Middle frontal gyrus (tissue), 1 donor: ENCODE measurements at regions not wholly inside any gene's neighbourhood (a gene's known extent, or its start where the extent isn't known, plus 50 kb on each side); places are given as distances from the start of the nearest gene placed in this dataset.
A peak's percentile ranks its signal among the peaks of the same experiment; 100 is the strongest.

ENCODE experiments used
- DNase-seq: peaks from one replicate; pipeline ENCODE4 v3.0.0-alpha.2; 2015; ENCODE audit warnings: low spot score; ENCODE audit errors: extremely low spot score

- no peak for DNase-seq
These were observed 51.9 kb upstream of the DBX2 start for GRCh38 chr12:45102818-45103217.

GRCh38 chr12:45105996-45106395 is 55.1 kb upstream of the DBX2 start:
- DNase-seq = no peak

- DNase-seq = no peak
These were observed 61.4 kb upstream of the DBX2 start for GRCh38 chr12:45112306-45112705.

GRCh38 chr12:45121224-45121623 is 70.3 kb upstream of the DBX2 start:
- no peak for DNase-seq

- peak; percentile 14 for DNase-seq
These were observed 72.0 kb upstream of the DBX2 start for GRCh38 chr12:45122768-45123380.

GRCh38 chr12:45124485-45125155 is 73.7 kb upstream of the DBX2 start:
- no peak for DNase-seq

GRCh38 chr12:45125997-45126396 is 75.1 kb upstream of the DBX2 start:
- DNase-seq = no peak

GRCh38 chr12:45128637-45129036 is 77.7 kb upstream of the DBX2 start:
- no peak for DNase-seq

- peak; percentile 12 for DNase-seq
These were observed 80.0 kb upstream of the DBX2 start for GRCh38 chr12:45130881-45131281.

GRCh38 chr12:45131506-45131905 is 80.6 kb upstream of the DBX2 start:
- DNase-seq = no peak

- DNase-seq = no peak
These were observed 77.3 kb upstream of the ANO6 start for GRCh38 chr12:45138609-45139008.

GRCh38 chr12:45148006-45148405 is 67.9 kb upstream of the ANO6 start:
- no peak for DNase-seq

- no peak for DNase-seq
These were observed 67.3 kb upstream of the ANO6 start for GRCh38 chr12:45148619-45149018.

- DNase-seq = no peak
These were observed 50.6 kb upstream of the ANO6 start for GRCh38 chr12:45165284-45165683.

- no peak for DNase-seq
These were observed 49.8 kb upstream of the ANO6 start for GRCh38 chr12:45166056-45166455.
